Parathyroid adenoma (tissue), 2 donors: ENCODE measurements at regions not wholly inside any gene's neighbourhood (a gene's known extent, or its start where the extent isn't known, plus 50 kb on each side); places are given as distances from the start of the nearest gene placed in this dataset.
"Not testable (repeated sequence)": the region's sequence is repeated elsewhere in the genome, so short reads cannot be mapped to it uniquely, and the experiment has no call there.

Experiments used
- H2AFZ ChIP-seq: fragments of 300-600 bp; sonication (generic); one replicate; pipeline ENCODE4 v1.7.0; 2017; ENCODE audit warnings: antibody characterized with exemption, mild to moderate bottlenecking
- H3K27ac ChIP-seq: fragments of 300-600 bp; sonication (generic); one replicate; pipeline ENCODE4 v1.7.0; 2017
- H3K27me3 ChIP-seq: fragments of 300-600 bp; sonication (generic); one replicate; pipeline ENCODE4 v1.7.0; 2017; ENCODE audit warnings: low read length; ENCODE audit not compliant: control insufficient read depth, insufficient read depth
- H3K36me3 ChIP-seq: fragments of 300-600 bp; sonication (generic); one replicate; pipeline ENCODE4 v1.7.0; 2017; ENCODE audit warnings: low read length; ENCODE audit not compliant: control insufficient read depth, insufficient read depth
- H3K4me1 ChIP-seq: fragments of 300-600 bp; sonication (generic); one replicate; pipeline ENCODE4 v1.7.0; 2017; ENCODE audit warnings: control low read depth
- H3K4me2 ChIP-seq: fragments of 300-600 bp; sonication (generic); one replicate; pipeline ENCODE4 v1.7.0; 2017; ENCODE audit warnings: low read length
- H3K4me3 ChIP-seq: fragments of 300-600 bp; sonication (generic); one replicate; pipeline ENCODE4 v1.7.0; 2017; ENCODE audit warnings: low read depth, low read length
- H3K79me2 ChIP-seq: fragments of 300-600 bp; sonication (generic); one replicate; pipeline ENCODE4 v1.7.0; 2017; ENCODE audit warnings: control low read depth
- H3K9ac ChIP-seq: fragments of 300-600 bp; sonication (generic); one replicate; pipeline ENCODE4 v1.7.0; 2017; ENCODE audit warnings: mild to moderate bottlenecking
- H3K9me3 ChIP-seq: fragments of 300-600 bp; sonication (generic); one replicate; pipeline ENCODE4 v1.7.0; 2017; ENCODE audit warnings: low read length; ENCODE audit not compliant: control insufficient read depth
- CTCF ChIP-seq: fragments of 300-600 bp; sonication (generic); IDR thresholded peaks from one replicate; pipeline ENCODE4 v1.7.0; 2017; ENCODE audit warnings: antibody characterized with exemption, mild to moderate bottlenecking
- donor health status: primary hyperparathyroidism.

GRCh38 chr9:85487872-85488271, 253.9 kb downstream of the AGTPBP1 start:
- no peak overlapping the region for H3K9ac ChIP-seq
- no peak overlapping the region for H2AFZ ChIP-seq
- H3K4me1 ChIP-seq: no peaks in the 10 kb centered on the region
- no peaks in the 10 kb centered on the region for H3K79me2 ChIP-seq
- no peaks in the 10 kb centered on the region for H3K9me3 ChIP-seq
- no peak overlapping the region for H3K4me3 ChIP-seq
- H3K27me3 ChIP-seq: no peaks in the 10 kb centered on the region
- TF ChIP-seq CTCF: no peak
- no peaks in the 10 kb centered on the region for H3K36me3 ChIP-seq
- H3K27ac ChIP-seq: no peak overlapping the region
- H3K4me2 ChIP-seq: no peak overlapping the region

- no peak overlapping the region for H3K4me2 ChIP-seq
- TF ChIP-seq CTCF: no peak
- no peaks in the 10 kb centered on the region for H3K9me3 ChIP-seq
- H2AFZ ChIP-seq: no peak overlapping the region
- H3K79me2 ChIP-seq: no peaks in the 10 kb centered on the region
- H3K36me3 ChIP-seq: no peaks in the 10 kb centered on the region
- no peak overlapping the region for H3K27ac ChIP-seq
- no peak overlapping the region for H3K9ac ChIP-seq
- H3K27me3 ChIP-seq: no peaks in the 10 kb centered on the region
- no peak overlapping the region for H3K4me3 ChIP-seq
- H3K4me1 ChIP-seq: no peaks in the 10 kb centered on the region
Observed at GRCh38 chr9:85484235-85484634, 257.5 kb downstream of the AGTPBP1 start.

GRCh38 chr9:85483208-85483607, 258.5 kb downstream of the AGTPBP1 start:
- no peak overlapping the region for H2AFZ ChIP-seq
- H3K27ac ChIP-seq: no peak overlapping the region

GRCh38 chr9:85479305-85479704, 262.4 kb downstream of the AGTPBP1 start:
- Histone ChIP-seq H3K4me1 (no peaks in the 10 kb centered on the region), H3K36me3 (no peaks in the 10 kb centered on the region), H3K9me3 (no peaks in the 10 kb centered on the region), H3K9ac (no peak overlapping the region), H3K4me3 (no peak overlapping the region), H3K79me2 (no peaks in the 10 kb centered on the region), H2AFZ (no peak overlapping the region), H3K4me2 (no peak overlapping the region), H3K27me3 (no peaks in the 10 kb centered on the region), H3K27ac (no peak overlapping the region)
- no peak for TF ChIP-seq CTCF

More at GRCh38 chr9:85483208-85483607, 258.5 kb downstream of the AGTPBP1 start:
- Histone ChIP-seq H3K4me3 (no peak overlapping the region), H3K36me3 (no peaks in the 10 kb centered on the region), H3K4me2 (no peak overlapping the region), H3K27me3 (no peaks in the 10 kb centered on the region), H3K79me2 (no peaks in the 10 kb centered on the region), H3K9ac (no peak overlapping the region), H3K4me1 (no peaks in the 10 kb centered on the region), H3K9me3 (no peaks in the 10 kb centered on the region)
- TF ChIP-seq CTCF: no peak

- H3K27me3 ChIP-seq: no peaks in the 10 kb centered on the region
- no peaks in the 10 kb centered on the region for H3K9me3 ChIP-seq
- no peaks in the 10 kb centered on the region for H3K36me3 ChIP-seq
- no peak overlapping the region for H3K4me2 ChIP-seq
- TF ChIP-seq CTCF: no peak
- no peaks in the 10 kb centered on the region for H3K4me1 ChIP-seq
- no peaks in the 10 kb centered on the region for H3K79me2 ChIP-seq
- H2AFZ ChIP-seq: no peak overlapping the region
- no peak overlapping the region for H3K9ac ChIP-seq
- H3K27ac ChIP-seq: no peak overlapping the region
- no peak overlapping the region for H3K4me3 ChIP-seq
Observed at GRCh38 chr9:85478847-85479246, 262.9 kb downstream of the AGTPBP1 start.

GRCh38 chr9:85474896-85475295, 266.9 kb downstream of the AGTPBP1 start:
- H3K4me1 ChIP-seq, H3K9me3 ChIP-seq, H3K9ac ChIP-seq, H3K4me2 ChIP-seq, H3K36me3 ChIP-seq, H2AFZ ChIP-seq, H3K79me2 ChIP-seq, H3K27ac ChIP-seq, H3K4me3 ChIP-seq, H3K27me3 ChIP-seq: not testable (repeated sequence)
